GM19324 (cell line): ENCODE measurements at regions not wholly inside any gene's neighbourhood (a gene's known extent, or its start where the extent isn't known, plus 50 kb on each side); places are given as distances from the start of the nearest gene placed in this dataset.
"Not testable (repeated sequence)": the region's sequence is repeated elsewhere in the genome, so short reads cannot be mapped to it uniquely, and the experiment has no call there.

Experiments
- ATAC-seq: cut with Tn5 transposase; IDR thresholded peaks from one replicate; pipeline ENCODE4 v1.9.1; 2021; ENCODE audit warnings: mild to moderate bottlenecking, moderate library complexity; ENCODE audit not compliant: unreplicated experiment, low FRiP score

DNA sequence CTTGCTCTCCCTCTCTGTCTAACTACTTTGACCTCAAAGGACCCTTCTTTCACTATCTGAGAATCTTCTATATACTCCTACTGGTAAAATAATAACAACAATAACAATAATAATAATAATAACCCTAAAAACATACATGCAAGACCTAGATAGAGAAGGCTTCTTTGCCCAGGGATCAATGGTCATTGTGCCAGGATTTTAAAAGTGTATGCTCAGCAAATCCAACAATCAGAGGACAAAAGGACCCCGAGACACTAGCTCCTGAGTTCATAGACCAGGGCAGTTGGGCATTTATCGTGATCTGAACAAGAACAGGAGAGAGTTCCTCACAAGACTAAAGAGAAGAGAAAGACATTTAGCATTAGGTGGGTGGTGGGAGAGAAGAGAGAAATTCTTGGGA, 358.5 kb downstream of the DAD1 start:
- ATAC-seq: no peak

DNA sequence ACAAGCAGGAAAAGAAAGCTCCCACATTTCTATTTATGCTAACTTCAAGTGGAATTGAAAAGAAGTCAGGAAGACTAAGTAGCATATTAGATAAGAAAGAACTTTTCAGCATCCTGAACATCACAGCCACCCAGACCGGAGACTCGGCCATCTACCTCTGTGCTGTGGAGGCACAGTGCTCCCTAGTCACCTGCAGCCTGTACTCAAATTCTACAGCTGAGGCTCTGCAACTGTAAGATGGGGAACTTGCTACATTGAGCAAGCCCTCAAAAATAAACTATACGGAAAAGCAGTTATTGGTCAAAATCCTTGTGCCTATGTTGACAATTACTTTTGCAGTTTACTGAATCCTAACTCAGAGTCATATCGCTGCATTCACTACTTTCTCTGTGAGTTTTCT, 361.9 kb downstream of the DAD1 start:
- no peak for ATAC-seq

DNA sequence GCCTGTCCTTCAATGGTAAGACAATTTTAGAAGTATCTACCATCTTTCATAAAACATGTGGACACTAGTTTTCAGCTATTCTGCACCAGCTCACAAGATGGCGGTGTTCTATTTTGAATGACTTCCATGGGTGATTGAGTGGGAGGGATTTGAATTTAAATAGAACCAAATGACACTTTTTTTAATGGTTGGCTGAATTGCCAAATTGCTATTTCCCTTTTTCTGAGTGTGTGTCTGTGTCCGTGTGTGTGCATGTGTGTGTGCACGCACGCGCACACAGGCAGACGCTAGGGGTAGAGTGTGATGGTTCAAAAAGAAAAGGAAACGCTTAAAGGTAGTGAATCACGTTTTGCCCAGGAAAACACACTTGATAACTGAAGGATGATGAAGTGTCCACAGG, 362.6 kb downstream of the DAD1 start:
- no peak for ATAC-seq

DNA sequence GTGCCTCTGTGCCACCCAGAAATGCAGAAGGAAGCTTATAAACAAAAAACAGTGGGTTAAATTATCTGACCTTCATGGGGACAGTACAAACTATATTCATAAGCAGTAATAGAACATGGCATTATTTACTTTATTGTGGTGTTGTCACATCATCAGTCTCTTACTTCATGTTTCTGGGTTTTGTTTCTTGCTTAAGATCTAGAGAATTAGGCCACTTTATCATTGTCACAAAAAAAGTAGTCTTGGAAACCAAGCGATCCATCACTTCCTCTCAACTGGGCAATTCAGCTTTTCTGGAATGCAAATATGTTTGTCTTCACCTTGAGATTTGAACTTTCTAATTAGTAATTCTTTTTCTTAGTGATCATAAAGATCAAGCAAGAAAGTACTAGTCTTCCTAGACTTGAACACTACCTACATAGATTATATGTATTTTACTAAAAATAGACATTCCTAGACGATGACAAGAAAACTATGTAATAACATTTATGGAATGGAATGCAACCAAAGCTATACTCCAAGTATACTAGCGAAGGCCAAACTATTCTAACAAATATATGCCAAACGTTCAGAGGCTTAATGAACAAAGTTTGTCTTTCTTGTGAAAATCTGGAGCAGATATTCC, 363.4 kb downstream of the DAD1 start:
- ATAC-seq: no peak

DNA sequence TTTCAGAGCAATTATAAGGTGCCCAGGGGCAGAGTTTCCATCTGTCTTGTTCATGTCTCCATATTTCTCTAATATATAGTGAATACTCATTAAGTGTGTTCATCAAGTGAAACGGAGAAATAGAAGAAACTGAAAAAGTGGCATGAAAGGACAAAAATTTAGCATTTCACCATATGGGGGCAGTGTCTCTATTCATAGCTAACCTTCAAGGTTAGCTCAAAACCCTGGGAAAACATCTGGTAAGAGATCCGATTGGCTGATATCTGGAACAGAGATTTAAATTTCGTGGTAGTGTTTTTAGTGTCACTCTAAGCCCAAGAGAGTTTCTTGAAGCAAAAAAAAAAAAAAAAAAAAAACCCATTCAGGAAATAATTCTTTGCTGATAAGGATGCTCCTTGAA, 367.5 kb downstream of the DAD1 start:
- no peak for ATAC-seq

DNA sequence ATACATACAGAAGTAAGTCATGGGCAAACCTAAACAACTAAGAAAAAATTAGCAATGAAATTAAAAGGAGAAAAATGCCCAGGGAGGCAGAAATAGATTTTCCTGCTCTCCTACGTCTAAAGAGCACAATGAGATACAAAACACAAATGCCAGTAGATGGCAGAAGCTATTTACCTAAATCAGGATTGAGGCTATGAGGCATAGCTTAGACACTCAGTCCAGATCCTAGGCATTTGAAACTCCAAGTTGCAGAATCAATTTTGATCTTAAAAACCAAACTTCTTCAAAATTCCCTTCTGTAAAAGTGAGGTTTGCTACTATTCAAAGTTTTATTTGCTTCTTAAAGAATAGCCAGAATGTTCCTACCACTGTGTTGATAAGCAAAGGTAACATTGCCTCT, 368.6 kb downstream of the DAD1 start:
- ATAC-seq: no peak

DNA sequence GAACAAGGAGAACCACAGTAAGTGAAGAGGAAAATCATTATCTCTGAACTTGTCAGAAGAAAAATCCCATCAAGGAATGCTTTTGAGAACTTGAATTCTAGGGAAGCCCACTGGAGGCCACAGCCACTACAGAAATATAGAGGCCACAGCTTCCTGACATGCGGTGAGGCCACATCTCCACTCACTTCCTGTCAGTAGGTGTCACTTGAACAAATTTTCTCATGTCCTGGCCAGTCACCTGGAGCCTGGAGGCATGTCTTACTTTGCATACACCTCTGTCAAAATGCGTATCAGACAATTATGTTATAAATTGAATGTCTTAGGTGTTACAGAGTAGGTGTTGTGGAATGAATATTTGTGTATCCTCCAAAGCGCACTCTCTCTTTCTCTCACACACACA, 370.3 kb downstream of the DAD1 start:
- ATAC-seq: no peak

DNA sequence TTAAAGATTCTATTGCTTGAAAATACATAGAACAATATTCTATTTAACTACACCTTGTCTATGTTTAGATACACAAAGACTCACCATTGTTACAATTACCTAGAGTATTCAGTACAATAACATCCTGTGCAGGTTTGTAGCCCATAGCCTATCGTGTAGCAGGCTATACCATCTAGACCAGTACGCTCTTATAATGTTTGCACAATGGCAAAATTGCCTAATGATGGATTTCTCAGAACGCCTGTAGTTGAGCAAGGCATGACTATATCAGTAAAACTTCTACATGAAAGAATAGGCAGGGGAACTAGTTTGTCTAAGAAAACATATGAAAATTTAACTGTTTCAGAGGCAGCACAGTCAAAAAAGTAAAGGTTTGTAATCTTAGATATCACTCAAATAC, 375.9 kb downstream of the DAD1 start:
- no peak for ATAC-seq

DNA sequence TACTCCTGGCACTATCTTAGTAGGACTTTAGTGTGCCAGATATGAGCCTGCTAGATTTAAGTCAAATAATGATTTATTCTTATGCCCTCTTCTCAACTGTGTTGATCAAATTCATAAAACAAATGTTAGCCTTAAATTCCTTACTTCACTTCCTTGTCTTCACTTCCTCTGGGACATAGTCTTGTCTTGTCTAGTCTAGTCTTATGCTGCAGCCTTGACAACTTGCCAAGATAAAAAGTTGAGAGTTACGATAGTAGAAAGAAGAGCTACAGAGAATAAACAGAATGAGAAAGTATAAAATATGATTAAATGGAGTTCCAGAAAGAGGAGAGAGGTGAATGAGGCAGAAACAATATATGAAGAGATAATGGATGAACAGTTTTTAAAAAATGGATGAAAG, 378.1 kb downstream of the DAD1 start:
- no peak for ATAC-seq

DNA sequence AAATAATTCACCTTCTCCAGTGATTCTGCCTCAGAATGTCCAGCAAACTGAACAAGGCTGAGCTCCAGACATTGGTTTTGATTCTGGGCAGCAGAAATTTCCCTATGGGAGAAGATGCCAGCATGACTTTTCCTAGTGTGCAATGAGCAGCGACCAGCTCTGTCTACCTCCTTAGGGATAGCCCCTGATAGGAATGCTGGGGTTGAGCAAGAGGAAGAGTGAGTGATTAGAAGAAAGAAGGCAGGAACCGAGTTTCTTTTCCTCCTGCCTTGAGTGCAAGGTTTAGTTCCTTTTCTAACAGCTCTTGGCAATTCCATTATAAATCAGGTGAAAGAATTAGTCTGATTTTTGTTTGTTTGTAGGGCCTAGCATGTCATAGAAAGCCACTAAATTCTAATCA, 379.0 kb downstream of the DAD1 start:
- no peak for ATAC-seq

DNA sequence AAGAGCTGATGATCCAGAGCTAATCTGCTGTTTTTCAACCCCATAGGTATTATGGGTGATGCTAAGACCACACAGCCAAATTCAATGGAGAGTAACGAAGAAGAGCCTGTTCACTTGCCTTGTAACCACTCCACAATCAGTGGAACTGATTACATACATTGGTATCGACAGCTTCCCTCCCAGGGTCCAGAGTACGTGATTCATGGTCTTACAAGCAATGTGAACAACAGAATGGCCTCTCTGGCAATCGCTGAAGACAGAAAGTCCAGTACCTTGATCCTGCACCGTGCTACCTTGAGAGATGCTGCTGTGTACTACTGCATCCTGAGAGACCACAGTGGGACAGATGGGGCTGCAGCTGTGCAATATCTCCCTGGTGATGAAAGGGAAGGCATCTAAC, 386.0 kb downstream of the DAD1 start:
- no peak for ATAC-seq

DNA sequence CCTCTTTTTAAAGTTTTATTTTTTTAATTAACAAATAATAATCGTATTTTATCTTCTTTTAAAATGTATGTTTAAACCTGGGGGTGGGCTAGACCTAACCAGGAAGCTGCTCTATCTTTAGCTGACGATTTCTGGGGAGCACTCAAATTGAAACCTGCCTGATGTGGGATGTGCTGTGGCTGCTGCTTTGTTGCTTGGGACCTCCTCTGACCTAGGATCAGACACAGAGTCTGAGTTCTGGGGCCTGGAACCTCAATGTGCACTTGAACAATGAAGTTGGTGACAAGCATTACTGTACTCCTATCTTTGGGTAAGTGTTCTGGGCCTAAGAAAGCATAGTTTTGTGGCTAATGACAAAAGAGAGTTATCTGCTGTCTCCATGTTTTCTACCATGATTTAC, 386.7 kb downstream of the DAD1 start:
- no peak for ATAC-seq

DNA sequence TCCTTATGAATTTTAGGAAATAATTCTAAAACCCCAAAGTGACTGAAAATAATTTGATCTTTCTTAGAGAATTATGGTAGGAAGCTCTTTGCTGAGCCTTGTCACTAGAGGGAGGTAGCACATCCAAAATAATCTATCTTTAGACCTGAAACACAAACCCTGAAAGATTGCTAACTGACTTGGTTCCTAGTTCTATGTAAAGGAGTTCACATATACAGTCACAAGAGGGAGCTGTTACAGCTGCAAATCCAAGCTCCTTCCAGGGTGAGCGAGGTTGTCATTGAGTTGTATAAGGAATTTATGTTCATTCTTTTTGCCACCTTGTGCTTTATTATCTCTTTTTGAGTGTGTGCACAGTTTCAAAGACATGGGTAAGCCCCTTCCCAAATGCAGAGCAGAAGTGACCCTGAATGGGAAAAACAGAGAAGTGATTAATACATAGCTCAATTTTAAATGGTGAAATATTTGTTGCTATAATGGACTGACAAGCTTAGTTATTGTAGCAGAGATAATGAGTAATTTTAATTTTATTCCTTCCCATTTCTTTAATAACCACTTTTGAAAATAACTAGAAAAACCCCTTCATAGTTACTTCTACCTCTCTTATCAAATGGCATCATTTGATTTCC, 387.9 kb downstream of the DAD1 start:
- no peak for ATAC-seq

DNA sequence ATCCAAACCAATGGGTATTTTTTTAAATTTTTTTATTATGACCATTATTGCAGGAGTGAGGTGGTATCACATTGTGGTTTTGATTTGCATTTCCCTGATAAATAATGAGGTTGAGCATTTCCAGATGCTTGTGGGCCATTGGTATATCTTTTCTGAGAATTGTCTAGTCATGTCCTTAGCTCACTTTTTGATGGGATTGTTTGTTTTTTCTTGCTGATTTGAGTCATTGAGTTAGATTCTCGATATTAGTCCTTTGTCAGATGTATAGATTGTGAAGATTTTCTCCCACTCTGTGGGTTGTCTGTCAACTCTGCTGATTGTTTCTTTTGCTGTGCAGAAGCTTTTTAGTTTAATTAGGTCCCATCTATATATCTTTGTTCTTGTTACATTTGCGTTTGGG, 388.9 kb downstream of the DAD1 start:
- not testable (repeated sequence) for ATAC-seq

DNA sequence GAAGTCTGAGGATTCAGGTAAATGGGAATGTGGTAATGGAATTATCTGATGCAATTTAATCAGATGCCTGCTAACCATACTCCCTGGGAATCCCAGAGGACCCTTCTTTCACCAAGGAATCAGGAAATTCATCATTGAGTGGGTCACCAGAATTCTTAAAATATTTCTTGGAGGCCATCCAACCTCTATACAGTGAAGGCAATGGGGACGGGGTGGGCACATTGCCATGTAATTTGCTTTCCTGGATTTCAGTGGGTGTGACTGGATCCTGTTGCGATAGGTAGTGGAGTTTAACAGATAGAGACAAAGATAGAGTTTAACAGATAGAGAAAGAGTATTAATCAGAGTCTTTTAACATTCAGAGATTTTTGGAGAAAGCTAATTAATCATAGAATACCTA, 394.4 kb downstream of the DAD1 start:
- ATAC-seq: no peak

DNA sequence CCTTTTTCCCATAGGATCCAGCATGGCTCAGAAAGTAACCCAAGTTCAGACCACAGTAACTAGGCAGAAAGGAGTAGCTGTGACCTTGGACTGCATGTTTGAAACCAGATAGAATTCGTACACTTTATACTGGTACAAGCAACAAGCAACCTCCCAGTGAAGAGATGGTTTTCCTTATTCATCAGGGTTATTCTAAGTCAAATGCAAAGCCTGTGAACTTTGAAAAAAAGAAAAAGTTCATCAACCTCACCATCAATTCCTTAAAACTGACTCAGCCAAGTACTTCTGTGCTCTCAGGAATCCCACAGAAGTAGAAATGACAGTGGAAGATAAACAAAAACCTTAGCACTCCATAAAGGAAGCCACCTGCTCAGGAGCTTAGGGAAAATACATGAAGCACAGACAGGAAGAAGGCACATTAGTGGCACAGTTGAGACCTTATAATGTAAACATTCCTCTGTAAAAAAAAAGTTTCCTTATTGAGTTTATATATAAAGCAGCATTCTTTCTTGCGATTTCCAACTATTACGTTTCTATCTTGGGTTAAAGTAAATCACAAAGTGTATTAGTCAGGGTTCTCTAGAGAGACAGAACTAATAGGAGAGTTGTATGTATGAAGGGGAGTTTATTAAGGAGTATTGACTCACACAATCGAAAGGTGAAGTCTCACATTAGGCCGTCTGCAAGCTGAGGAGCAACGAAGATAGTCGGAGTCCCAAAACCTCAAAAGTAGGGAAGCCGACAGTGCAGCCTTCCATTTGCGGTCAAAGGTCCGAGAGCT, 398.4 kb downstream of the DAD1 start:
- no peak for ATAC-seq

DNA sequence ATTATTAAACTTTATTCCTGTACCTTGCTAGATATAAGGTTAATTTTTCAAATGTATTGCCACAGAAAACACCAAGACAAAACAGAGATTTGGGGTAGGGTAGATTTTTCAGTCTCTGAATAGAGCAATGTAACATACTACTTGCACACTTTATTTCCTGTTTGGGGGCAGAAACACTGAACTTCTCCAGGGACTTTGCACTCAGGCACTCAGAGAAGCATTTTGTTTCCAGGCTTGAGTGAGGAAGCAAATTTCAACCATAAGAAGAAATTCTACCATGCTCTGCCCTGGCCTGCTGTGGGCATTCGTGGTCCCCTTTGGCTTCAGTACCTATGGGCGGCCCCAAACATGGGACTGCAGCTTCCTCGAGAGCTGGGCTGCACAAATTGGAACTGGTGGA, 399.1 kb downstream of the DAD1 start:
- no peak for ATAC-seq

DNA sequence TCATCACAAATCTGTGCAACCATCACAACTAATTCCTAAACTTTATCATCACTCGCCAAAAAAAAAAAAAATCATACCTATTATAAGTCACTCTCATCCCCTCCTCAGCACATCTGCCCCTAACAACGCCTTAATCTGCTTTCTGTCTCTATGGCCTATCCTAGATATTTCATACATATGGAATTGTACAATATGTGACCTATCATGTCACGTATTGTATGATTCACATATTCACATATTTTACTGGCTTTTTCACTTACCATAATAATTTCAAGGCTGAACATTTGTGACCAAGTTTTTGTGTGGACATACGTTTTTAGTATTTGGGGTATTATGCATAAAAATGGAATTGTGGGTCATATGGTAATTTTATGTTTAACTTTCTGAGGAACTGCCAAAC, 400.7 kb downstream of the DAD1 start:
- no peak for ATAC-seq

DNA sequence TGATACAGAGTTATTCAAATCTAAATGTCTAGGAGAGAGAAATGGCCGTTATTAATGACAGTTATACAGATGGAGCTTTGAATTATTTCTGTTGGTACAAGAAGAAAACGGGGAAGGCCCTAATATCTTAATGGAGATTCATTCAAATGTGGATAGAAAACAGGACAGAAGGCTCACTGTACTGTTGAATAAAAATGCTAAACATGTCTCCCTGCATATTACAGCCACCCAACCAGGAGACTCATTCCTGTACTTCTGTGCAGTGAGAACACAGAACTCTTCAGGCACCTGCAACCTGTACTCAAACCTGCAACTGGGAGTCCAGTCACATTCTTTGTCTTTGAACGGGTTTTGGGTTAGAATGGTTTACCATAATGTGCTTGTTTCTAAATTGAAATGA, 403.2 kb downstream of the DAD1 start:
- ATAC-seq: no peak

DNA sequence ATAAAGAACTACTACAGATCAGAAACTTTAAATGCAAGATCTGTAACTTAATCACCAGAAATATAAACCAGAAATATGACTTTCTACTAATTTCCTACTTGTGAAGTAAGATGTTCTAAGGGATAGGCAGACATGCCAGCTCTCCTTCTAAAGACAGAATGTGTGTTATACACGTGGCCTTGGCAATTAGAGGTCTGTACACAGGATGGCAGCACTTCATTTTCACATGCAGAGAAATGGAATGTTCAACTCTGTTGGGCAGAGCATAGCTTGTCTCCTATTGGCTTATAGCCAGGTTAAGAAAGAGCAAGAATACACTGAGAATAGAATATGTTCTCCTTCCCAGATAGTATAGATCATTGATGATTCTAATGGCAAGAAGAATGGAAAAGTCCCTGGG, 403.8 kb downstream of the DAD1 start:
- ATAC-seq: no peak

DNA sequence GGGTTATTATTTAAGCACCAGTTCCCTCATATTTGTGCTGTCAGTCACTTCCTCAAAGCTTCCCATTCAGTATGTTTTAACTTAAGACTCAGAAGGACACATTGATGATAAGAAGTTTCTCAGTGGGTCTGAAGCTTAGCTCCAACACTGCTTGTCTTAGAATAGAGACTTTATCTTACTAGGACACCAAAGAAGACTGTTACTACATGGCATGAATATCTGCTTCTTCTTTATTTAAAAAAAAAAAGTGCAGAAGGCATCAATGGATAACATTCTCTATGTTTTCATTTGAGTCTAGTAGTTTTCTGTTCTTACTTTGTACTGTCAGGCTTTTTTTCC, 404.2 kb downstream of the DAD1 start:
- ATAC-seq: no peak

DNA sequence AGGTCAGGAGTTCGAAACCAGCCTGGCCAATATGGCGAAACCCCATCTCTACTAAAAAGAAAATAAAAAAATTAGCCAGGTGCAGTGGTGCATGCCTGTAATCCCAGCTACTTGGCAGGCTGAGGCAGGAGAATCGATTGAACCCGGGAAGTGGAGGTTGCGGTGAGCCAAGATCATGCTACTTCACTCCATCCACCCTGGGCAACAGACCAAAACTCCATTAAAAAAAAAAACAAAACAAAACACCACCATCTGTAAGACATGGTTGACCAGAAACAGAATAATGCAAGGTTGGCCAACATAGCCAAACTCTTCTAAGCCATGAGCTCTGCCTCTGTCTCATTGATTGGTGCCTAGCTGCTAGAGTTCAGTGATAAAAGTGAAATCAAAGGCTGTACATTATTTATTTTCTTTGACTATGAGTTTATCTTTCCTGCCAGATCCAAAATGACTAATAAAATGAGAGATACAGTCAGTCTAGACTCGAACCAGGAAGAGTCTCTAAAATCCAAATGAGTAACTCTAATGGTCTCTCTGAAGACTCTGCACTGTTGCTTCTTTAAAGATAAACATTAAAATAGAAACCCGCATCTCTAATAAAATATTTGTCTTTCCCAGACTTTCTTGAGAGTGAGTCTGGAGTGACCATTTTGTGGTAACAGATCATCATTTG, 404.7 kb downstream of the DAD1 start:
- ATAC-seq: no peak
